ENCODE measurements at regions not wholly inside any gene's neighbourhood (a gene's known extent, or its start where the extent isn't known, plus 50 kb on each side); places are given as distances from the start of the nearest gene placed in this dataset.

- Histone ChIP-seq H3K9ac (no peak overlapping the region), H3K9me3 (ENCODE audit: low read depth) (no peaks in the 10 kb centered on the region), H4K20me1 (ENCODE audit: low read depth) (no peaks in the 10 kb centered on the region), H3K79me2 (ENCODE audit: low read depth) (no peaks in the 10 kb centered on the region), H3K4me2 (no peak overlapping the region), H3K4me3 (no peak overlapping the region), H3K27me3 (no peaks in the 10 kb centered on the region), H3K36me3 (no peaks in the 10 kb centered on the region), H3F3A (ENCODE audit: low read depth) (no peaks in the 10 kb centered on the region), H3K4me1 (peaks cover 6% of the 10 kb centered on the region), H3K27ac (no peak overlapping the region), H2AFZ (replicated peaks) (no peak overlapping the region)
- Mint-ChIP-seq H3K9me3 (no peaks in the 10 kb centered on the region), H3K4me1 (no peaks in the 10 kb centered on the region), H3K27ac (no peak overlapping the region), H3K36me3 (no peaks in the 10 kb centered on the region), H3K4me3 (no peak overlapping the region), H3K27me3 (ENCODE audit: insufficient read depth, low read depth) (peaks cover 2% of the 10 kb centered on the region)
- DNase-seq (ENCODE audit: low spot score): no peak
- no peak for TF ChIP-seq EZH2phosphoT487 (IDR thresholded peaks at IDR 0.05)
- no peak for TF ChIP-seq EZH2 (IDR thresholded peaks at IDR 0.05)
- no peak for TF ChIP-seq CTCF (IDR thresholded peaks at IDR 0.05)
Observed at GRCh38 chr3:64327100-64327804, 102.0 kb upstream of the PRICKLE2 start.

DNA sequence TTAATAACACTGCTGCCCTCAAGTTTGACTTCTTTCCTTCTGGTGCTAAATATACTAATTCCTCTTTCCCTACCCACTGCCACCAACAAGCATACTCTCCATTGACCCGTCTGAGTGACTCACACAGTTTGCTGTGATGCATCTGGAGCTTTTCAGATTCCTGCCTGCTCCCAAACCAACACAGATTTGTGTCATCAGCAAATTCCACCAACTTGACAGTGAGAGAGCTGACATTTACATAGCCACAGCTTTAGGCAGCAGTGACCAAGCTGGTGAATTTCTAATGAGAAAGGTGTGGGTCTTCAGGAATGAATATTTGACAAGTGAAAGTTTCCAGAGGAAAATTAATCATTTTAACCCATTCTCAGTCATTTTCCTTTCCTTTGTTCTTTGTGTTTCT is 96.5 kb upstream of the PRICKLE2 start:
- Histone ChIP-seq H3K27ac (no peak overlapping the region), H3K36me3 (no peaks in the 10 kb centered on the region), H3K27me3 (no peaks in the 10 kb centered on the region), H3K79me2 (ENCODE audit: low read depth) (no peaks in the 10 kb centered on the region), H3K9me3 (ENCODE audit: low read depth) (no peaks in the 10 kb centered on the region), H3K4me3 (no peak overlapping the region), H3K9ac (no peak overlapping the region), H2AFZ (replicated peaks) (no peak overlapping the region), H3F3A (ENCODE audit: low read depth) (no peaks in the 10 kb centered on the region), H3K4me1 (no peaks in the 10 kb centered on the region), H4K20me1 (ENCODE audit: low read depth) (no peaks in the 10 kb centered on the region), H3K4me2 (no peak overlapping the region)
- Mint-ChIP-seq H3K27me3 (ENCODE audit: insufficient read depth, low read depth) (peaks cover 2% of the 10 kb centered on the region), H3K9me3 (no peaks in the 10 kb centered on the region), H3K4me1 (peaks cover 7% of the 10 kb centered on the region), H3K27ac (peak overlapping the region; percentile 69), H3K36me3 (no peaks in the 10 kb centered on the region), H3K4me3 (no peak overlapping the region)
- no peak for DNase-seq (ENCODE audit: low spot score)
- TF ChIP-seq EZH2 (IDR thresholded peaks at IDR 0.05): no peak
- no peak for TF ChIP-seq CTCF (IDR thresholded peaks at IDR 0.05)
- TF ChIP-seq EZH2phosphoT487 (IDR thresholded peaks at IDR 0.05): no peak

GRCh38 chr3:64319391-64319790 is 94.1 kb upstream of the PRICKLE2 start:
- no peak overlapping the region for H3K4me3 ChIP-seq
- DNase-seq (ENCODE audit: low spot score): peak; percentile 53
- H3K27me3 ChIP-seq: no peaks in the 10 kb centered on the region
- no peak overlapping the region for H3K4me3 Mint-ChIP-seq
- no peak overlapping the region for H3K9ac ChIP-seq
- peaks cover 4% of the 10 kb centered on the region for H3F3A ChIP-seq (ENCODE audit: low read depth)
- peak; percentile 38 for TF ChIP-seq CTCF (IDR thresholded peaks at IDR 0.05)
- no peak for TF ChIP-seq EZH2phosphoT487 (IDR thresholded peaks at IDR 0.05)
- H3K27ac Mint-ChIP-seq: no peak overlapping the region
- no peak overlapping the region for H3K27ac ChIP-seq
- H2AFZ ChIP-seq (replicated peaks): no peak overlapping the region
- H3K4me1 Mint-ChIP-seq: peaks cover 7% of the 10 kb centered on the region
- no peaks in the 10 kb centered on the region for H3K9me3 Mint-ChIP-seq
- no peaks in the 10 kb centered on the region for H3K9me3 ChIP-seq (ENCODE audit: low read depth)
- no peaks in the 10 kb centered on the region for H3K36me3 Mint-ChIP-seq
- H3K36me3 ChIP-seq: no peaks in the 10 kb centered on the region
- no peaks in the 10 kb centered on the region for H4K20me1 ChIP-seq (ENCODE audit: low read depth)
- no peak overlapping the region for H3K4me2 ChIP-seq
- H3K79me2 ChIP-seq (ENCODE audit: low read depth): no peaks in the 10 kb centered on the region
- H3K4me1 ChIP-seq: no peaks in the 10 kb centered on the region
- H3K27me3 Mint-ChIP-seq (ENCODE audit: insufficient read depth, low read depth): peaks cover 2% of the 10 kb centered on the region
